ENCODE measurements at regions not wholly inside any gene's neighbourhood (a gene's known extent, or its start where the extent isn't known, plus 50 kb on each side); places are given as distances from the start of the nearest gene placed in this dataset.

DNA sequence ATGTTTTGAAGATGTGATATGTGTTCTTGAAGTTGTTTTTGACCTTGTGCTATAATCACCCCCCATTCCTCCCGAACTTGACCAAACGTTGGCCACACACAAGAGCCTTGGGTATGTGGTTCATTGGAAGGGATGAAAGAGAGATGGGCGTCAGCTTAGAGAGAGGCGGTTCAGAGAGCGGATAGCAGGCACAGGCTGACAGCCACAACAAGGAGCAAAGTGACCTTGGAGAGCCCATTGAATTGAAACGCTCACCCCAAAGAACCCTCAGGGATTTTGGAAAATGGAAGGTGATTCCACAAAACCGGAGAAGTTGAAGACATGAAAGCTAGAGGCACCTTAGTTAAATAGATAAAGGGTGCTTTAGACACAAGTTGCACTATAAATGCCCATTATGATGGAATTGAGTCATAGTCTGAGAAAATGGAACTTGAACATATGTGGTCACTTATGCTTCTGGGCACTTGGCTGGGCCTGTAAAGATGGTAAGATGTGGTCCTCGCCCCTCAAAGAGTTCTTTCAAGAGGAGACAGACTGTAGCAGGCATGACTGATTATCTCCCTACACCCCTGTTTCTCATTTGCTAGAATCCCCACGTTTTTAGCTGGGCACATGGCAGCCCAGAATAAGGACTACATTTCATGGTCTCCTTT, 188.5 kb upstream of the HAAO start:
- no peak overlapping the region for H3K4me3 Mint-ChIP-seq
- H3K27me3 Mint-ChIP-seq (ENCODE audit: low read depth, poor library complexity) = peaks cover 16% of the 10 kb centered on the region
- no peak for DNase-seq
- H3K36me3 Mint-ChIP-seq (ENCODE audit: low read depth) = no peaks in the 10 kb centered on the region
- TF ChIP-seq, protein P1, sequence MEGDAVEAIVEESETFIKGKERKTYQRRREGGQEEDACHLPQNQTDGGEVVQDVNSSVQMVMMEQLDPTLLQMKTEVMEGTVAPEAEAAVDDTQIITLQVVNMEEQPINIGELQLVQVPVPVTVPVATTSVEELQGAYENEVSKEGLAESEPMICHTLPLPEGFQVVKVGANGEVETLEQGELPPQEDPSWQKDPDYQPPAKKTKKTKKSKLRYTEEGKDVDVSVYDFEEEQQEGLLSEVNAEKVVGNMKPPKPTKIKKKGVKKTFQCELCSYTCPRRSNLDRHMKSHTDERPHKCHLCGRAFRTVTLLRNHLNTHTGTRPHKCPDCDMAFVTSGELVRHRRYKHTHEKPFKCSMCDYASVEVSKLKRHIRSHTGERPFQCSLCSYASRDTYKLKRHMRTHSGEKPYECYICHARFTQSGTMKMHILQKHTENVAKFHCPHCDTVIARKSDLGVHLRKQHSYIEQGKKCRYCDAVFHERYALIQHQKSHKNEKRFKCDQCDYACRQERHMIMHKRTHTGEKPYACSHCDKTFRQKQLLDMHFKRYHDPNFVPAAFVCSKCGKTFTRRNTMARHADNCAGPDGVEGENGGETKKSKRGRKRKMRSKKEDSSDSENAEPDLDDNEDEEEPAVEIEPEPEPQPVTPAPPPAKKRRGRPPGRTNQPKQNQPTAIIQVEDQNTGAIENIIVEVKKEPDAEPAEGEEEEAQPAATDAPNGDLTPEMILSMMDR (IDR thresholded peaks at IDR 0.05) = no peak
- H3K9me3 Mint-ChIP-seq = peaks cover 9% of the 10 kb centered on the region
- no peak overlapping the region for H3K27ac Mint-ChIP-seq
- peaks cover 46% of the 10 kb centered on the region for H3K4me1 Mint-ChIP-seq

DNA sequence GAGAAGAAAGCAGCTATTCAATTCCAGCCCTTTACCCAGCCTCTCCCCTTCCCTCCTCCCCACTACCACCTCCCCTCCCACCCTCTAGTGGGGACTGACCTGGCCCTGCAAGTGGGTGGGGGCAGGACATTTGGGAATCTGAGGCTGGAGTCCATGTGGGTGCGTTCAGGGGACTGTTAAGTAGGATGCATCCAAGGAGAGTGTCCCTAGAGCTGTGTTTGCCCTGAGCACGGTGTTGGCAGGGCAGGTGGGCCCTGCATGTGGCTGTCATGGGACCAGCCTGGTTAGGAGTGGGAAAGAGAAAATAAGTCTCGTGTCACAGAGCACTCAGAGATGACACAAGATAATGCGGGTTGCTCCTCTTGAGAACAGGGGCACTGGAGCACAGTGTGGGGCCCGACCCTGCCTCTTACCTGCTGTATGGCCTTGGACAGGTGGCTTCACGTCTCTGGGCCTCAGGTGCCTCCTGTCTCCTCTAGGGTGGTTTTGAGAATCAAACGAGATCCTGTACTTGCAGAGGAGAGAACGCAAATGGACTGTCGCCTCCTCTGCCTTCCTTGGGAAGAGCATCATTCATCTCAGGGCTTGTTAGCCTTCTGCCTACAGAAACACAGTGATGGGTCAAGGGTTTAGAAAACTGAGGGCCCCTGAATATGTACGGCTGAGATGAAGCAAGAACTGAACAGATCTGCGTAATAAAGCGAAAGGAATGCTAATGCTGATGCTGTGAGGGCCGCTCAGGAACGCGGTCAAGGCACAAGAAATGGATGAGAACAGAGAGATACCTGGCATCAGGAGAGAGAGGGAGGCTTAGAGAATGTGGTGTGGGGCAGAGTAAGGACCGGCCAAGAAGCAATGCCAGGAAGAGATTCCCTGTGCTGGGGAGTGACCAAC, 187.7 kb upstream of the HAAO start:
- H3K27ac Mint-ChIP-seq = no peak overlapping the region
- H3K36me3 Mint-ChIP-seq (ENCODE audit: low read depth) = no peaks in the 10 kb centered on the region
- no peak overlapping the region for H3K4me3 Mint-ChIP-seq
- peaks cover 5% of the 10 kb centered on the region for H3K9me3 Mint-ChIP-seq
- TF ChIP-seq, protein P1 (IDR thresholded peaks at IDR 0.05) = no peak
- peaks cover 53% of the 10 kb centered on the region for H3K4me1 Mint-ChIP-seq
- peaks cover 16% of the 10 kb centered on the region for H3K27me3 Mint-ChIP-seq (ENCODE audit: low read depth, poor library complexity)
- DNase-seq = no peak

DNA sequence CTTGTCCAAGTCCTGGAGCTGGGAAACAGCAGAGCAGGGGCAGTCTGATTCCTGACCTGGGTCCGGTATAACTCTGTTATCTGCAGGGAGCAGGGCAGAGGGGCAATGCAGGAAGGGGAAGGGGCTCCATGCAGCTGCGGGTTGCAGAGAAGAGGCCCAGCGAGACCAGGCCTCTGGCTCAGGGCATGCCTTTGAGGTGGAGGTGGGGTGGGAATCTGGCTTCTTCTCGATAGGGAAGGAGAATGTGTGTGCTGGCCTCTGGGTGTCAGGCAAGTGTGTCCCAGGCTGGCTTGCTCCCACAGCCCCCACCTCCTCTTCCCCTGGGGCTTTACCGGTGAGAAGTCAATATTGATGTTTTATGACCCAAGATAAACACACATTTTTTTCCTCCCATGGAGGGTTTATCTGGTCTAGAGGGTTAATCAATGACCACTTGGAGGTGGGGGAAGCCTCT, 187.1 kb upstream of the HAAO start:
- H3K4me1 Mint-ChIP-seq = peaks cover 56% of the 10 kb centered on the region
- peaks cover 16% of the 10 kb centered on the region for H3K27me3 Mint-ChIP-seq (ENCODE audit: low read depth, poor library complexity)
- TF ChIP-seq, protein P1 (IDR thresholded peaks at IDR 0.05) = no peak
- DNase-seq = no peak
- H3K27ac Mint-ChIP-seq = no peak overlapping the region
- H3K4me3 Mint-ChIP-seq = no peak overlapping the region
- H3K36me3 Mint-ChIP-seq (ENCODE audit: low read depth) = no peaks in the 10 kb centered on the region
- peaks cover 5% of the 10 kb centered on the region for H3K9me3 Mint-ChIP-seq

DNA sequence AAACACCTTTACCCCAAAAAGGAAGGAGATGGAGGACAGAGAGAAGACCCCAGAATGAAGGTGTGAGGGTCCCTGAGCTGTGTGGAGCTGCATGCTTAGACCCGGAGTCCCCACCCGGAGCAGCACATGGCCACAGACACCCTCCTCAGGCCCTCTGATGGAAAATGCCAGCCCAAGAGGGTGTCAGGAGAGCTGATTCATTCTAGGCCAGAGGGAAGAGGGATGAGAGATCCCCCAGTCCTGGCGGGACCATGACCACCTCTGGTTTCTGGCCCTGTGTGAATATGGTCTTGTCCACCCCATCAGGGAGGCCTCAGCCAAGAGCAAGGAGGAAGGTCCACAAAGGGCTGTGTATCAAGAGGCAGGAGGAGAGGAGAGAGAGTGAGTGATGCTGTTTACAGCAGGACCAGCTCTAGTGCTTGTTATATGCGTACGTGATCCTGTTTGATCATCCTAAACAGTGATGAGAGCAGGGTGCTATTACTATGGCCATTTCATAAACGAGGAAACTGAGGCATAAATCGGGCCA, 186.6 kb upstream of the HAAO start:
- Mint-ChIP-seq H3K4me3 (no peak overlapping the region), H3K4me1 (peaks cover 60% of the 10 kb centered on the region), H3K36me3 (ENCODE audit: low read depth) (no peaks in the 10 kb centered on the region), H3K9me3 (peaks cover 5% of the 10 kb centered on the region), H3K27ac (no peak overlapping the region), H3K27me3 (ENCODE audit: low read depth, poor library complexity) (peaks cover 16% of the 10 kb centered on the region)
- TF ChIP-seq, protein P1 (IDR thresholded peaks at IDR 0.05) = no peak
- DNase-seq = no peak

DNA sequence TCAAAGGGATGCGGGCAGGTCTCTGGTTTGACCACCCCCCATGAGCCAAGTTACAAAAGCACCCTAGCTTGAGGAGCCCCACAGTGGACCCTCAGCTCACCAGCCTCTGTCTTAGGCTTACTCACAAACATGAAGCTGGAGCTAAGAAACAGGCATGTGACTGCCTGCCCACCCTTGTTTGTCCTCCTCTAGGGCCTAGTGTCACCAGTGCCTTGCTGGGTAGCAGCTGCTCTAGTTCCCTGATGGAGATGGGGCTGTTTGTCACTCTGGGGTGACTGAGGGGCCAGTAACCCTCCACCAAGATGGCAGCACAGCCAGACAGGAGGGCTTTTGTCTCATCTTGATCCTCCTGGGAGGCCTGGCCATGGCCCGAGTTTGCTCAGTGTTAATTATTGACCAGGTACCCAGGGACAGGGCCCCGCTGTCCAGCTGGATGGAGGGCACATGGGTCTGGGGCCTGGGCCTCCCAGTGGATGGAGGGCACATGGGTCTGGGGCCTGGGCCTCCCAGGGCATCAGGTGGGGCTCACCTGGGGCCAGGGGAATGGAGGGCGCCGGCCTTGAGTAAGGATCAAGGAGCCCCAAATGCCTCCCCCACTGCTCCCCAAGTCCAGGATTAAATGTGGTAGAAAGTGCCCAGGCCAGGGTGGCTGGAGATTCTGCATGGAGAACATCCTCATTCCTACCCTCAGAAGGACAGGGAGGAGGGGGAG, 185.9 kb upstream of the HAAO start:
- H3K27me3 Mint-ChIP-seq (ENCODE audit: low read depth, poor library complexity) = peaks cover 14% of the 10 kb centered on the region
- H3K9me3 Mint-ChIP-seq = peaks cover 5% of the 10 kb centered on the region
- no peak overlapping the region for H3K27ac Mint-ChIP-seq
- H3K36me3 Mint-ChIP-seq (ENCODE audit: low read depth) = no peaks in the 10 kb centered on the region
- peaks cover 59% of the 10 kb centered on the region for H3K4me1 Mint-ChIP-seq
- no peak overlapping the region for H3K4me3 Mint-ChIP-seq
- DNase-seq = no peak
- TF ChIP-seq, protein P1 (IDR thresholded peaks at IDR 0.05) = no peak

Data from nephron progenitor cell (in vitro differentiated cells).